Endothelial cell (in vitro differentiated cells): ENCODE measurements at regions not wholly inside any gene's neighbourhood (a gene's known extent, or its start where the extent isn't known, plus 50 kb on each side); places are given as distances from the start of the nearest gene placed in this dataset.
"Not testable (repeated sequence)": the region's sequence is repeated elsewhere in the genome, so short reads cannot be mapped to it uniquely, and the experiment has no call there.

Source experiments
- DNase-seq: peaks from one replicate; pipeline ENCODE4 v3.0.0; 2021; ENCODE audit warnings: low spot score
- H3K27ac Mint-ChIP-seq: one replicate; pipeline ENCODE4 v1.8.0; 2021; ENCODE audit warnings: mixed read lengths, inconsistent platforms; ENCODE audit not compliant: unreplicated experiment
- H3K27me3 Mint-ChIP-seq: one replicate; pipeline ENCODE4 v1.8.0; 2021; ENCODE audit warnings: mild to moderate bottlenecking, moderate library complexity, mixed read lengths, inconsistent platforms; ENCODE audit not compliant: unreplicated experiment
- H3K36me3 Mint-ChIP-seq: one replicate; pipeline ENCODE4 v1.8.0; 2021; ENCODE audit warnings: mild to moderate bottlenecking, low read depth, mixed read lengths, inconsistent platforms; ENCODE audit not compliant: unreplicated experiment
- H3K4me1 Mint-ChIP-seq: one replicate; pipeline ENCODE4 v1.8.0; 2021; ENCODE audit warnings: mild to moderate bottlenecking, mixed read lengths, inconsistent platforms; ENCODE audit not compliant: unreplicated experiment
- H3K4me3 Mint-ChIP-seq: one replicate; pipeline ENCODE4 v1.8.0; 2021; ENCODE audit warnings: mild to moderate bottlenecking, mixed read lengths, inconsistent platforms; ENCODE audit not compliant: unreplicated experiment
- H3K9me3 Mint-ChIP-seq: one replicate; pipeline ENCODE4 v1.8.0; 2021; ENCODE audit warnings: mixed read lengths, inconsistent platforms; ENCODE audit not compliant: unreplicated experiment
- TF ChIP-seq, protein P1 (sequence below): fragments of 200-600 bp; sonication (generic); IDR thresholded peaks from one replicate; pipeline ENCODE4 v1.5.0; 2021; ENCODE audit warnings: antibody characterized with exemption; ENCODE audit not compliant: unreplicated experiment

- Mint-ChIP-seq H3K36me3 (no peaks in the 10 kb centered on the region), H3K27ac (no peak overlapping the region), H3K4me3 (no peak overlapping the region), H3K9me3 (no peaks in the 10 kb centered on the region), H3K27me3 (no peaks in the 10 kb centered on the region), H3K4me1 (peaks cover 3% of the 10 kb centered on the region)
- no peak for DNase-seq
- TF ChIP-seq, protein P1, sequence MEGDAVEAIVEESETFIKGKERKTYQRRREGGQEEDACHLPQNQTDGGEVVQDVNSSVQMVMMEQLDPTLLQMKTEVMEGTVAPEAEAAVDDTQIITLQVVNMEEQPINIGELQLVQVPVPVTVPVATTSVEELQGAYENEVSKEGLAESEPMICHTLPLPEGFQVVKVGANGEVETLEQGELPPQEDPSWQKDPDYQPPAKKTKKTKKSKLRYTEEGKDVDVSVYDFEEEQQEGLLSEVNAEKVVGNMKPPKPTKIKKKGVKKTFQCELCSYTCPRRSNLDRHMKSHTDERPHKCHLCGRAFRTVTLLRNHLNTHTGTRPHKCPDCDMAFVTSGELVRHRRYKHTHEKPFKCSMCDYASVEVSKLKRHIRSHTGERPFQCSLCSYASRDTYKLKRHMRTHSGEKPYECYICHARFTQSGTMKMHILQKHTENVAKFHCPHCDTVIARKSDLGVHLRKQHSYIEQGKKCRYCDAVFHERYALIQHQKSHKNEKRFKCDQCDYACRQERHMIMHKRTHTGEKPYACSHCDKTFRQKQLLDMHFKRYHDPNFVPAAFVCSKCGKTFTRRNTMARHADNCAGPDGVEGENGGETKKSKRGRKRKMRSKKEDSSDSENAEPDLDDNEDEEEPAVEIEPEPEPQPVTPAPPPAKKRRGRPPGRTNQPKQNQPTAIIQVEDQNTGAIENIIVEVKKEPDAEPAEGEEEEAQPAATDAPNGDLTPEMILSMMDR = no peak
These were observed 408.8 kb downstream of the CDH10 start for GRCh38 chr5:24235946-24236345.

GRCh38 chr5:24245821-24246220, 399.0 kb downstream of the CDH10 start:
- Mint-ChIP-seq H3K27me3 (no peaks in the 10 kb centered on the region), H3K4me1 (peaks cover 9% of the 10 kb centered on the region), H3K36me3 (no peaks in the 10 kb centered on the region), H3K27ac (no peak overlapping the region), H3K4me3 (no peak overlapping the region), H3K9me3 (no peaks in the 10 kb centered on the region)
- no peak for DNase-seq
- TF ChIP-seq, protein P1 = no peak

GRCh38 chr5:24264547-24264946, 380.2 kb downstream of the CDH10 start:
- H3K9me3 Mint-ChIP-seq = no peaks in the 10 kb centered on the region
- no peaks in the 10 kb centered on the region for H3K36me3 Mint-ChIP-seq
- no peak for DNase-seq
- H3K4me1 Mint-ChIP-seq = peaks cover 2% of the 10 kb centered on the region
- H3K27ac Mint-ChIP-seq = no peak overlapping the region
- peaks cover 1% of the 10 kb centered on the region for H3K27me3 Mint-ChIP-seq
- no peak overlapping the region for H3K4me3 Mint-ChIP-seq
- TF ChIP-seq, protein P1 = no peak

DNA sequence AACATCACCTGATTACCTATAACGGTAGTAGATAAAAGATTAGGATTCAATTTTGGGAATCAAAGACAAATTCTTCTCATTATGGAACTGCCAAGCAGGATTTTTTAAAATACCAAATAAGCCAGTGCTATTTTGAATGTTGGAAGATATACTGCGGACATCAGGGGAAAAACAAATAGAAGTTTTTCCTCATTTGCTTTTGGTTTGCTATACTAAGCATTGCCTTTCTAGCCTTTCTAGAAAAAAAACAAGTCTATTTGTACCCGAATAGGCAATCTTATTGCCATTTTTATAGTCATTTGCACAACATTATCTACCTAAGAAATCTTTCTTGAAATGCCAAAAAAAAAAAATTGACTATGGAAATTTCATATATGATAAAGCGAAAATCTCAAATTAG, 379.5 kb downstream of the CDH10 start:
- H3K27me3 Mint-ChIP-seq = peaks cover 1% of the 10 kb centered on the region
- H3K9me3 Mint-ChIP-seq = no peaks in the 10 kb centered on the region

GRCh38 chr5:24268482-24269056, 376.2 kb downstream of the CDH10 start:
- H3K36me3 Mint-ChIP-seq = no peaks in the 10 kb centered on the region
- H3K27ac Mint-ChIP-seq = no peak overlapping the region
- no peak for DNase-seq
- H3K9me3 Mint-ChIP-seq = no peaks in the 10 kb centered on the region
- TF ChIP-seq, protein P1 = no peak
- no peak overlapping the region for H3K4me3 Mint-ChIP-seq
- H3K27me3 Mint-ChIP-seq = peaks cover 1% of the 10 kb centered on the region
- H3K4me1 Mint-ChIP-seq = no peaks in the 10 kb centered on the region

More for the DNA sequence above, 379.5 kb downstream of the CDH10 start:
- Mint-ChIP-seq H3K36me3 (no peaks in the 10 kb centered on the region), H3K4me1 (peaks cover 1% of the 10 kb centered on the region), H3K27ac (no peak overlapping the region), H3K4me3 (no peak overlapping the region)
- TF ChIP-seq, protein P1 = no peak
- DNase-seq = no peak

GRCh38 chr5:24271702-24272118, 373.1 kb downstream of the CDH10 start:
- H3K4me3 Mint-ChIP-seq, H3K9me3 Mint-ChIP-seq, H3K36me3 Mint-ChIP-seq, H3K27me3 Mint-ChIP-seq, H3K4me1 Mint-ChIP-seq, DNase-seq, H3K27ac Mint-ChIP-seq: not testable (repeated sequence)
